ENCODE measurements at regions not wholly inside any gene's neighbourhood (a gene's known extent, or its start where the extent isn't known, plus 50 kb on each side); places are given as distances from the start of the nearest gene placed in this dataset.

DNA sequence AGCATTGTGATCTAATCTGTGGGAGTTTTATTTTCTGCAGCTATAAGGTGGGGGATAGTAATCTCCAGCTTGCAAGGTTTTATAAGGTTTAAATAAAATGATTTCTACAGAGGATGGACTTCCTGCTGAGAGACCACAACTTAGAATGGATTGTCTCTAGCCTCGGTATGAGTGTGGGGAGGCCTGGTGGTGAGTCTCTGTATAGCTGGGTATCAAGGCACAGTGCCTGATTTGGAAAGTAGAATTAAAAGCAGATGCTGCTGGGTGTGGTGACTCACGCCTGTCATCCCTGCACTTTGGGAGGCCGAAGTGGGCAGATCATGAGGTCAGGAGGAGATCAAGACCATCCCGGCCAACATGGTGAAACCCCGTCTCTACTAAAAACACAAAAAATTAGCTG lies 162.0 kb upstream of the GATB start:
- H3K27ac Mint-ChIP-seq, result no peak overlapping the region

DNA sequence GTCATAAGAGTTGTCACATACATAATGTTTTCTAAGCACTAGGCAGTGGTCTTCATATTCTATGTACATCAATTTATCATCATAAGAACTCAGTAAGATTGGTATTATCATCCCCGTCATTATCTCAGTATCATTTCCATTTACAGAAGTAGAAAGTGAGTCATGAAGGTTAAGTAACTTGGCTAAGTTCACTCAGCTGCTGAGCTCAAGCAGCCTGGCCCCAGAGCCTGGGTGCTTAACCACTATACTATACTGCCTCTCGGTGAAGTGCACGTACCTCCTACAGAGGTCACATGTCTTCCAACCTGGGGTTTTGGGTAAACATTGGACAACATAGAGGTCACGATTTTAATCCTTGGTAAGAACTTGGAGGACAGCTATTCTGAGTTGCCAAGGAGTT lies 161.5 kb upstream of the GATB start:
- no peak overlapping the region for H3K4me3 Mint-ChIP-seq
- no peak for DNase-seq (ENCODE audit: low spot score)
- intact Hi-C loops (cut with micrococcal nuclease), result no loop called here
- peaks cover 4% of the 10 kb centered on the region for H3K9me3 Mint-ChIP-seq
- H3K27me3 Mint-ChIP-seq (ENCODE audit: insufficient read depth), result peaks cover 7% of the 10 kb centered on the region
- H3K36me3 Mint-ChIP-seq (ENCODE audit: low read depth), result no peaks in the 10 kb centered on the region
- H3K27ac Mint-ChIP-seq, result no peak overlapping the region
- H3K4me1 Mint-ChIP-seq (ENCODE audit: low read depth), result no peaks in the 10 kb centered on the region

More for the DNA sequence above, 162.0 kb upstream of the GATB start:
- H3K36me3 Mint-ChIP-seq (ENCODE audit: low read depth), result no peaks in the 10 kb centered on the region
- no peak for DNase-seq (ENCODE audit: low spot score)
- no peak overlapping the region for H3K4me3 Mint-ChIP-seq
- peaks cover 8% of the 10 kb centered on the region for H3K27me3 Mint-ChIP-seq (ENCODE audit: insufficient read depth)
- no peaks in the 10 kb centered on the region for H3K4me1 Mint-ChIP-seq (ENCODE audit: low read depth)
- peaks cover 4% of the 10 kb centered on the region for H3K9me3 Mint-ChIP-seq
- intact Hi-C loops (cut with micrococcal nuclease), result no loop called here

DNA sequence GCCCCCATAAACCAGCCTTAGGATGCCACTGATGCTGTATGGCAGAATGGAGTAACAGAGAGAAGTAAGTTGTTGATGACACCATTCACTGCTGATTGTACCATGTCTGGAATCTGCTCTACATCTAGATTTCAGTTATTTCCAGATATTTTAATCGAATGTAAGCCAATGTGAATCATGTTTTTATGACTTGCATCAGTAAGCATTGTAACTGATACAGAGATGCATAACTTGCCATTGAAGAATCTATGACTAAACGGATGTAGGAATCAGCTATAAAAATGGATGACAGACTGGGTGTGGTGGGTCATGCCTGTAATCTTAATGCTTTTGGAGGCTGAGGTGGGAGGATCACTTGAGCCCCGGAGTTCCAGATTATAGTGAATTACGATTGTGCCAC lies 161.0 kb upstream of the GATB start:
- Mint-ChIP-seq H3K4me1 (ENCODE audit: low read depth) (no peaks in the 10 kb centered on the region), H3K27me3 (ENCODE audit: insufficient read depth) (peaks cover 5% of the 10 kb centered on the region), H3K36me3 (ENCODE audit: low read depth) (no peaks in the 10 kb centered on the region), H3K4me3 (no peak overlapping the region), H3K27ac (no peak overlapping the region), H3K9me3 (peaks cover 4% of the 10 kb centered on the region)
- DNase-seq (ENCODE audit: low spot score), result no peak
- intact Hi-C loops (cut with micrococcal nuclease), result no loop called here

DNA sequence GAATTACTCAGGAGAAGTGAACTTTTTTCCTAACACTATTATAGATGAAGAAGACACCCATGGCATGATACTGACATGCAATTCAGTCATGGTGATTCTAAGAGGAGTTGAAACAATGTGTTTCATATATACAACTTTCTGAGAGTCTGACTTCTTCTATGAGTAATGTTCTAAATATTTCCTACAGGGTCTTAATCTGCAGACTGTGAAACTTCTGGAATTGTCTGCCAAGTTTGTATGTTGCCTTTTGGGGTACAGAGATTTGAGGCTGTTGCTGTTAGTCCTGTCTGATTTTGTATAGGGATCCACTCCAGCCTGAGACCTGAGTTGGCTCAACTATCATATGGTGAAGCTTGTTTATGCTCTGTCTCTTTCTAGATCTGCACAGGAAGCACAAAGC lies 160.6 kb upstream of the GATB start:
- Mint-ChIP-seq H3K4me3 (no peak overlapping the region), H3K36me3 (ENCODE audit: low read depth) (no peaks in the 10 kb centered on the region), H3K9me3 (peaks cover 4% of the 10 kb centered on the region), H3K27ac (no peak overlapping the region), H3K27me3 (ENCODE audit: insufficient read depth) (peaks cover 5% of the 10 kb centered on the region), H3K4me1 (ENCODE audit: low read depth) (no peaks in the 10 kb centered on the region)
- no peak for DNase-seq (ENCODE audit: low spot score)
- intact Hi-C loops (cut with micrococcal nuclease), result no loop called here

DNA sequence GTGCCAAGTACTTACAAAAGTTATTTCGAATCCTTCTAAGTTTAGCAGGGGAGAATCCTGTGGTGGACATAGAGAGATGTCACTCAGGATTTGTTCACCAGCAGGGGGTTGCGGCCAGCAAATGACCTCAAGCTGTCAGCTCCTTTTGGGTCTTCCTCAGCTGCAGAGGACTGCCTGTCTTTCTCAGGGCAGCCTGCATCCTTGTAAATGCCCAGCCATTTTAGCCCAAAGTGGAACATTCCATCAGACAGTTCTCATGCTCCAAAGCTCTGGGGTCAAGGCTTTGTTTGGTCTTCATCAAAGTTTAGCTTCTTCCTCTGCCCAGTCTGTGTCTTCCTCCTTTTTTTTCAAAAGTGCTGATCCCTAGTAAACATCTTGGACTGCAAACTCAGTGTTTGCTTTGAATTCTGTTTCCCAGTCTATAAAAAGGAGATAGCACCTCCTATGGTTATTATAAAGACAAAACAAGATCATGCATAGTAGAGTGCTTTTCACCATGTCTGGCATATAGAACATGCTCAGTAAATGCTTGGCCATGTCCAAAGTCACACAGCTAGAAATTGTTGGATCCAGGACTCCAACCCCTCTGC lies 156.4 kb upstream of the GATB start:
- Mint-ChIP-seq H3K9me3 (no peaks in the 10 kb centered on the region), H3K36me3 (ENCODE audit: low read depth) (no peaks in the 10 kb centered on the region), H3K27me3 (ENCODE audit: insufficient read depth) (peaks cover 10% of the 10 kb centered on the region), H3K27ac (no peak overlapping the region), H3K4me3 (no peak overlapping the region), H3K4me1 (ENCODE audit: low read depth) (no peaks in the 10 kb centered on the region)
- no peak for DNase-seq (ENCODE audit: low spot score)
- intact Hi-C loops (cut with micrococcal nuclease), result no loop called here

DNA sequence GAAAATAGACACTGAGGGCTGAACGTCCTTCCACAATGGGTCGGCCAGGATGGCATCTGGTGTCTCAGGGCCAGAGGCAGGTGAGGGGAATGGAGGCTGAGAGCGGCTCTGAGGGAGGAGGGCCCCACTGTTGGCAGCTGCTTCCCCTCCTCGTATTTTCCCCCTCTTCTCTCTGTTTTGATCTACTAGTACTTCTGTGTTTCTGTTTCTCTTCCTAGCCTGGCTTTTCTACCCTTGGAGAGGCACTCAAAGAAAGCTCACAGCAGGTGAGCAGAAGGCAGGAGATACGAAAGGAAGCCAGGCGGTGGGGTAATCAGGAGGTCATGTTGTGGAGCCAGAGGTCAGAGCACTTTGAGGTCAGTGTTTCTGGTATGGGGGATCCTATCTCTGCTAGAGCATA lies 151.8 kb upstream of the GATB start:
- Mint-ChIP-seq H3K36me3 (ENCODE audit: low read depth) (no peaks in the 10 kb centered on the region), H3K27me3 (ENCODE audit: insufficient read depth) (peaks cover 9% of the 10 kb centered on the region), H3K9me3 (no peaks in the 10 kb centered on the region), H3K27ac (no peak overlapping the region), H3K4me3 (no peak overlapping the region), H3K4me1 (ENCODE audit: low read depth) (no peaks in the 10 kb centered on the region)
- no peak for DNase-seq (ENCODE audit: low spot score)
- intact Hi-C loops (cut with micrococcal nuclease), result no loop called here

DNA sequence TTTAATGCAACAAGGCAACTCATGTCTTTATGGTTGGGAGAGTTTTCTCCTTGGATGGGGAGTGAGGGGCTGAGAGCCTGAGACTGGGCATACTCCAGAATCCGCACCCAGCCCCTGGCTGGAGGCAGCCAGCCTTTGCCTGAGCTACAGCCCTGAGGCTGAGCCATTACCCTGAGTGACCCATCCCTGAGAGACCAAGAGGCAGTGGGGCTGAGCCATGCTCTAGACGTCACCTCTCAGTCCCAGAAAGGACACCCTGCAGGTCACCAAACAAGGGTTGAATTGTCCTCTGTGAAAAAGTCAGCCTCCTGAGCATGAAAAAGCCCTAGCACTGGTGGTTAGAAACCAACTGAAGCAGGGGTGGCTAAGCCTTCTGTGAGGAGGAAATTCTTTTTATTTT lies 151.2 kb upstream of the GATB start:
- DNase-seq (ENCODE audit: low spot score), result no peak
- intact Hi-C loops (cut with micrococcal nuclease), result no loop called here
- H3K4me3 Mint-ChIP-seq, result no peak overlapping the region
- H3K27me3 Mint-ChIP-seq (ENCODE audit: insufficient read depth), result peaks cover 9% of the 10 kb centered on the region
- no peaks in the 10 kb centered on the region for H3K36me3 Mint-ChIP-seq (ENCODE audit: low read depth)
- no peaks in the 10 kb centered on the region for H3K4me1 Mint-ChIP-seq (ENCODE audit: low read depth)
- H3K9me3 Mint-ChIP-seq, result no peaks in the 10 kb centered on the region
- no peak overlapping the region for H3K27ac Mint-ChIP-seq

DNA sequence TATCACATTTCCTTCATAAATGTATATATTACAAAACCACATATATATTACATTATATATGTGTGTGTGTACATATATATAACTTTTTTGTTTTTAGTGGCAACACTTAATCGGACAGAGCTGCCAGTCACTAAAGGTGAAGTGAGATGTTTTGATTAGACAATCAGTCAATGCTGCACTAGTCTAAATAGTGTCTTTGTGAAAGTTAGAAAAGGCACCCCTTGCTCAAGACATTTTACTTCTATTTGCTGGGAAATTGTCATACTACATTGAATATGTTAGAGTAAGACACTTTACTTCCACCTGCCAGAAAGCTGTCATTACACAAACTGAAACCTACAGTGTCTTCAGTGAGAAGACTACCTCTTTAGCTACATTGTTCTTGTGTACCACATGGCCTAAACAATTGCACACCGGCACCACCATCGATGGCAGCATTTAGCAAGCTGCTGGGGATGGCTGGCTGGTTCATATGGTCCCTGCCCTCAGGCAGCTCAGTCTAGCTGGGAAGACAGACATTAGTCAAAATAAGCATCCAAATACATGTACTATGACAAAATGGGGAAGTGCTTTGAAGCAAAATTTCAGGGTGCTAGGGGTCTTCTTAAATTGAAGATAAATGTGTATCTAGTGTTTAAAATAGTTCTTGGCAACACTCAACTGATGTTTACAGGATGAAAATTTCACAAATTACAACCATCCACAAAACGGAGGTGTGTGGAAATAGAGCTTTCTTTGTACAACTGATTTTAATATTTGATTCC lies 148.1 kb upstream of the GATB start:
- intact Hi-C loops (cut with micrococcal nuclease), result no loop called here
- Mint-ChIP-seq H3K27ac (no peak overlapping the region), H3K4me3 (no peak overlapping the region), H3K9me3 (peaks cover 8% of the 10 kb centered on the region), H3K27me3 (ENCODE audit: insufficient read depth) (peaks cover under 1% of the 10 kb centered on the region), H3K4me1 (ENCODE audit: low read depth) (peaks cover 5% of the 10 kb centered on the region), H3K36me3 (ENCODE audit: low read depth) (no peaks in the 10 kb centered on the region)
- no peak for DNase-seq (ENCODE audit: low spot score)

DNA sequence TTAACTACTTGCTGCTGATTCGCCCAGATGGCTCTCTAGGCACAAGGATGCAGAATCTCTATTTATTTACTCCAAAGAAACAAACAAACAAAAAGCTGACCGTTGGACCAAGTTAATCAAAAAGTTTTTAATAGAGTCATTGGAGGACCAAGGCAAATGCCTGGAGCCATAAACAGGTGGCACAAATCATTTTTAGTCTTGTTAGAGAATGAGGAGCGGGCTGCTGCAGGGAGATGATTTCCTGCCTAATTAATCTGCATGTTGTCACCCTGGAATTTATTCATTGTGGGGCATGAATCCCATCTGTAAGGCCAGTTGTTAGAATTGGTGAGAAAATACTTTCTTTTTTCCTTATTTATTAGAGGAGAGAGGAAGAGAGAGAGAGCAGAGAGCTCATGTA lies 147.4 kb upstream of the GATB start:
- no peak overlapping the region for H3K4me3 Mint-ChIP-seq
- H3K27ac Mint-ChIP-seq, result no peak overlapping the region
- intact Hi-C loops (cut with micrococcal nuclease), result no loop called here
- H3K9me3 Mint-ChIP-seq, result peaks cover 11% of the 10 kb centered on the region
- no peak for DNase-seq (ENCODE audit: low spot score)
- peaks cover 5% of the 10 kb centered on the region for H3K4me1 Mint-ChIP-seq (ENCODE audit: low read depth)
- H3K27me3 Mint-ChIP-seq (ENCODE audit: insufficient read depth), result no peaks in the 10 kb centered on the region
- H3K36me3 Mint-ChIP-seq (ENCODE audit: low read depth), result no peaks in the 10 kb centered on the region

DNA sequence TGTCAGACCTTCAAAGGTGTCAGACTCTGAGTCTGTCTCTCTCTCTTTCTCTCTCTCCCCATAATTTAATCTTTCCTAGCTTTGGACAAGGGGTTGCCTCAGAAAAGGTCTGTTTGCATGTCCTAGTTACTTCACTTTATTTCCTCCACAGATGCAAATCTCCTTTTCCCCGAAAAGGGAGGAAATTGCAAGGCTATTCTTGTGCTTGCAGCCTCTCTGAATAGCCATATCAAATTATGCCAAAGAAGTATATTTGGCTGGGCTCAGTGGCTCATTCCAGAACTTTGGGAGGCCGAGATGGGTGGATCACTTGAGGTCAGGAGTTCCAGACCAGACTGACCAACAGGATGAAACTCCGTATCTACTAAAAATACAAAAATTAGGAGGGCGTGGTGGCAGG lies 145.6 kb upstream of the GATB start:
- Mint-ChIP-seq H3K27ac (no peak overlapping the region), H3K9me3 (peaks cover 29% of the 10 kb centered on the region), H3K4me3 (no peak overlapping the region), H3K27me3 (ENCODE audit: insufficient read depth) (no peaks in the 10 kb centered on the region), H3K4me1 (ENCODE audit: low read depth) (peaks cover 5% of the 10 kb centered on the region), H3K36me3 (ENCODE audit: low read depth) (peaks cover 4% of the 10 kb centered on the region)
- DNase-seq (ENCODE audit: low spot score), result no peak
- intact Hi-C loops (cut with micrococcal nuclease), result no loop called here

DNA sequence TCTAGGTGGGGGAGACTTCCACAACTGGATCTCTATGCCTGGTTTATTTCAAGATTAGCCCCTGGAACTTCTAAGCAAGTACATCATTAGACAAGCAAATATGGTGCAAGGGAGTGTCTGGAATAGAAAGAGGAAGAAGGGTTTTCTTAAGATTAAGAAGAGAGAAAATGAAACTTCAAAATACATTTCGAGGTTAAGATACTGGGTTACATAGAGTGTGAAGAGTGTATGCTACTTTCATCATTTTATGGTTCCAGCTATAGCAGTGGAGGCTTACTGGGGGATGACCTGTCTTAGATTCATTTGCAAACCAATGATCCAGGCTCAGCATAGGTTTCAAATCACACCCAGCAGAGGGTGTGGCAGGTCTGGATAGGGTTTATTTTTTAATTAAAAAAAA lies 144.4 kb upstream of the GATB start:
- no peak overlapping the region for H3K27ac Mint-ChIP-seq
- intact Hi-C loops (cut with micrococcal nuclease), result no loop called here
- peaks cover 4% of the 10 kb centered on the region for H3K36me3 Mint-ChIP-seq (ENCODE audit: low read depth)

DNA sequence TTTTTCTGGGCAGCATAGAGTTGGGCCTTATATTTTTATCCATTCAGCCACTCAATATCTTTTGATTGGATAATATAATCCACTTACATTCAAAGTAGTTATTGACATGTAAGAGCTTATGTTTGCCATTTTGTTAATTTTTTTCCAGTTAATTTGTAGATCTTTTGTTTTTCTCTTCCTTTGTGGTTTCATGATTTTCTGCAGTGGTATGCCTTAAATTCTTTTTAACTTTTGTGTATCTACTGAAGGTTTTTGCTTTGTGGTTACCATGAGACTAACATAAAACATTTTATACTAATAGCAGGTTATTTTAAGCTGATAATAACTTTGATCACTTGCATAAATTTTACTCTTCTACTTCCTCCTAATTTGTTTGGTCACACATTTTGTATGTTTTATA lies 140.8 kb upstream of the GATB start:
- DNase-seq (ENCODE audit: low spot score), result no peak
- H3K4me1 Mint-ChIP-seq (ENCODE audit: low read depth), result peaks cover 5% of the 10 kb centered on the region
- no peaks in the 10 kb centered on the region for H3K27me3 Mint-ChIP-seq (ENCODE audit: insufficient read depth)
- H3K27ac Mint-ChIP-seq, result no peak overlapping the region
- H3K4me3 Mint-ChIP-seq, result no peak overlapping the region
- H3K9me3 Mint-ChIP-seq, result peaks cover 36% of the 10 kb centered on the region
- peaks cover 4% of the 10 kb centered on the region for H3K36me3 Mint-ChIP-seq (ENCODE audit: low read depth)
- intact Hi-C loops (cut with micrococcal nuclease), result no loop called here

More for the DNA sequence above, 144.4 kb upstream of the GATB start:
- no peaks in the 10 kb centered on the region for H3K27me3 Mint-ChIP-seq (ENCODE audit: insufficient read depth)
- H3K9me3 Mint-ChIP-seq, result peaks cover 32% of the 10 kb centered on the region
- no peak for DNase-seq (ENCODE audit: low spot score)
- H3K4me1 Mint-ChIP-seq (ENCODE audit: low read depth), result peaks cover 5% of the 10 kb centered on the region
- H3K4me3 Mint-ChIP-seq, result no peak overlapping the region

DNA sequence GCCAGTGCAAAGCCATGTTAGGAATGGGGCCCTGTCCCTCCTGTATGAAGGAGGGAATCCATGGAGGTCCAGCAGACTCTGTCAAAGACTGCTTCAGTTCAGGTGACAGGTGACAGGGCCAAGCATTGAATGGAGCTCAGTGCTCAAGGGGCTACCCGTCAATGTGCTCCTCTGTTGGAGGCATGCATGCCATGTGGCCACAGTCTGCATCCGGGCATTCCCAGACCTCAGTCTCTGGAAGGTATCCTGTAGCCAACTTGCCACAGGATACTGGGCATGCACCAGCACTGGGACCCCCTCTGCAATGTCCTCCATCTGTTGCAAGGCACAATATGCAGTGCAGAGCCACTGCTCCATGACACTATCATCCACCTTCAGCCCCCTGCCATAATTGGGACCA lies 136.1 kb upstream of the GATB start:
- no peak for DNase-seq (ENCODE audit: low spot score)
- H3K9me3 Mint-ChIP-seq, result peaks cover 11% of the 10 kb centered on the region
- no peak overlapping the region for H3K27ac Mint-ChIP-seq
- no peaks in the 10 kb centered on the region for H3K4me1 Mint-ChIP-seq (ENCODE audit: low read depth)
- no peaks in the 10 kb centered on the region for H3K36me3 Mint-ChIP-seq (ENCODE audit: low read depth)
- peaks cover 5% of the 10 kb centered on the region for H3K27me3 Mint-ChIP-seq (ENCODE audit: insufficient read depth)
- intact Hi-C loops (cut with micrococcal nuclease), result no loop called here
- no peak overlapping the region for H3K4me3 Mint-ChIP-seq

DNA sequence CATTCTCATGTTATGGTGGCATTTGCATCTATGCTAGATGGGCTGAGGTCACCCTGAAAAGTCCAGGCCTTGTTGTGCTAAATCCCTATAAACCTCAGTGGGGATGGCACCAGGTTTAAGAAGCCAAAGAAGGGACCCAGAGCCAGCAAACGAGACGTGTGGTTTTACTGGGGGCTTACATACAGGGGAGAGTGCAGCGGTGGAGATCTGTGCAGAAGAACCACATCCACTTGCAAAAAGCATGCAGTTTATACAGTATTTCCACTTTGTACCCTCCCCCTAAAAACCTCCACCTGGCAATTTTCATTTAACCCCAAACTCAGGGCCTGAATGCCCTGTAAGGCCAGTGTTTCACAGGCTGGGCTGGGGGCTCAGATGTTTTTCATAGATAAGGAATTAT lies 134.9 kb upstream of the GATB start:
- intact Hi-C loops (cut with micrococcal nuclease), result no loop called here
- Mint-ChIP-seq H3K27ac (no peak overlapping the region), H3K4me1 (ENCODE audit: low read depth) (no peaks in the 10 kb centered on the region), H3K4me3 (no peak overlapping the region), H3K27me3 (ENCODE audit: insufficient read depth) (peaks cover 6% of the 10 kb centered on the region), H3K9me3 (peaks cover 4% of the 10 kb centered on the region), H3K36me3 (ENCODE audit: low read depth) (no peaks in the 10 kb centered on the region)
- DNase-seq (ENCODE audit: low spot score), result no peak

Measured in activated T-helper 1 cell treated with anti-CD3 and anti-CD28 coated beads, Interleukin-12 subunit alpha, Interleukin-12 subunit beta, Interleukin-2, Interleukin-4 antibody, amounts not matched to agents 30 ng/mL and 10 ng/mL and 1 ng/mL, durations not matched to agents 14 hours and 24 hours and 36 hours (primary cell).